Bronchial epithelial cell (primary cell): ENCODE measurements at regions not wholly inside any gene's neighbourhood (a gene's known extent, or its start where the extent isn't known, plus 50 kb on each side); places are given as distances from the start of the nearest gene placed in this dataset.

Source experiments
- DNase-seq: peaks from one replicate; pipeline ENCODE4 v3.0.0-alpha.2; 2010; ENCODE audit warnings: low read depth
- FAIRE-seq: peaks from 2 replicates; lab custom pipeline; 2011; peaks lifted over from hg19 to GRCh38; lab: Jason Lieb, UNC
- H3K27me3 ChIP-seq: 2 replicates; pipeline ENCODE4 v1.5.1; 2011; ENCODE audit warnings: low read length; ENCODE audit not compliant: control insufficient read depth, insufficient read depth
- H3K36me3 ChIP-seq: 2 replicates; pipeline ENCODE4 v1.5.1; 2011; ENCODE audit warnings: low read length; ENCODE audit not compliant: control insufficient read depth, insufficient read depth
- H3K4me3 ChIP-seq: 2 replicates; pipeline ENCODE4 v1.5.1; 2011; ENCODE audit warnings: mild to moderate bottlenecking, low read depth, low read length, control low read depth
- CTCF ChIP-seq: IDR thresholded peaks from 2 replicates; pipeline ENCODE4 v1.5.1; 2011; ENCODE audit warnings: mild to moderate bottlenecking, moderate library complexity, low read length, control low read depth, inconsistent platforms; ENCODE audit not compliant: insufficient read depth, severe bottlenecking

- DNase-seq (no peak), FAIRE-seq (no peak)
- no peak for TF ChIP-seq CTCF
- Histone ChIP-seq H3K36me3 (no peaks in the 10 kb centered on the region), H3K27me3 (no peaks in the 10 kb centered on the region), H3K4me3 (no peak overlapping the region)
These were observed 299.9 kb downstream of the ASMT start for GRCh38 chrX:1914606-1915365.

- Histone ChIP-seq H3K27me3 (no peaks in the 10 kb centered on the region), H3K4me3 (no peak overlapping the region), H3K36me3 (no peaks in the 10 kb centered on the region)
- FAIRE-seq (no peak), DNase-seq (no peak)
- no peak for TF ChIP-seq CTCF
These were observed 303.9 kb downstream of the ASMT start for GRCh38 chrX:1918780-1919179.

- Histone ChIP-seq H3K27me3 (no peaks in the 10 kb centered on the region), H3K36me3 (no peaks in the 10 kb centered on the region), H3K4me3 (no peak overlapping the region)
- no peak for DNase-seq
- FAIRE-seq: no peak
- TF ChIP-seq CTCF: no peak
These were observed 310.2 kb downstream of the ASMT start for GRCh38 chrX:1925053-1925481.

- H3K4me3 ChIP-seq: no peak overlapping the region
- no peaks in the 10 kb centered on the region for H3K36me3 ChIP-seq
- no peak for TF ChIP-seq CTCF
- no peak for DNase-seq
- no peaks in the 10 kb centered on the region for H3K27me3 ChIP-seq
- FAIRE-seq: no peak
These were observed 313.9 kb downstream of the ASMT start for GRCh38 chrX:1928805-1929204.

- no peak for TF ChIP-seq CTCF
- Histone ChIP-seq H3K36me3 (no peaks in the 10 kb centered on the region), H3K4me3 (no peak overlapping the region), H3K27me3 (no peaks in the 10 kb centered on the region)
- no peak for FAIRE-seq
- DNase-seq: no peak
These were observed 317.4 kb downstream of the ASMT start for GRCh38 chrX:1932231-1932630.

GRCh38 chrX:1933964-1934363 lies 319.1 kb downstream of the ASMT start:
- Histone ChIP-seq H3K27me3 (no peaks in the 10 kb centered on the region), H3K36me3 (no peaks in the 10 kb centered on the region), H3K4me3 (no peak overlapping the region)
- DNase-seq (no peak), FAIRE-seq (no peak)
- no peak for TF ChIP-seq CTCF
